ENCODE measurements at regions not wholly inside any gene's neighbourhood (a gene's known extent, or its start where the extent isn't known, plus 50 kb on each side); places are given as distances from the start of the nearest gene placed in this dataset.

DNA sequence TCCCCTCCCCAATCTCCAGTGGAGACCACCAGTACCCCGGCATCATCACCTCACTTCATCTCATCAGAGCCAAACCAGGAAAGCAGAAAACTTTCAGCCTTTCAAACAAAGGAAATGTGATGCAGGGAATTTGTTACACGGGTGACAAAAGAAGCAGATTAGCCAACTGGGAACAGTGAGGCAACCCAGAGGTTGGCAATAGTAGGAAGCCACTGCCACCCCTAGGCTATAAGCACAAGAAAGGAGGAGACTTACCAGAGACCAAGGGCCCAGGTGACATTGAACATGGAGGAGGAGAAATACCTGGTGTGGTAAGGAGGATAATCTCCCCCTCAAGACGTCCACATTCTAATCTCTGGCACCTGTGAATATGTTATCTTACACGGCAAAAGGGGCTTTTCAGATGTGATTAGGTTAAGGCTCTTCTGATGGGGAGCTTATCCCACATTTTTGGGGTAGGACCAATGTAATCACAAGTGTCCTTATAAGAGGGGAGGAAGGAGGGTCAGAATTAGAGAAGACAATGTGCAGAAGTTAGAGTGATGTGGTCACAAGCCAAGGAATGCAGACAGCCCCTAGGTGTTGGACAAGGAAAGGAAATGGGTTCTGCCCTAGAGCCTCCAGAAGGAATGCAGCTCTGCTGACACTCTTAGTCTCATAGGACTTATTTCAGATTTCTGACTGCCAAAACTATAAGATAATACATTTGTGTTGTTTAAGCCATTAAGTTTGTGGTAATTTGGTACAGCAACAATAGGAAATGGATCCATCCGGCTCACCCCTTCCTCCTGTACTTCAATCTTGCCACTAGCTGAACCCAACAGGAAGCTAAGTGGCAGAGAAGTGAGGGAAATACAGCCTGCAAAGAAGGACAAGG lies 83.6 kb upstream of the VAV3 start:
- Histone ChIP-seq H3K9ac (replicated peaks in 1 of 4; ENCODE audit: extremely low read depth in 1 of 4, low read depth in 3 of 4, low read length in 3 of 4) (no peak overlapping the region), H4K20me1 (replicated peaks in 1 of 2; ENCODE audit: control insufficient read depth in 1 of 2, insufficient read depth in 2 of 2, low read length in 2 of 2) (no peaks in the 10 kb centered on the region), H3K36me3 (ENCODE audit: control insufficient read depth in 2 of 4, insufficient read depth in 4 of 4, low read length in 3 of 4) (no peaks in the 10 kb centered on the region), H3K14ac (ENCODE audit: insufficient read length) (no peak overlapping the region), H3K56ac (replicated peaks; ENCODE audit: insufficient read length, low read depth, low read length) (no peak overlapping the region), H4K5ac (ENCODE audit: insufficient read length, low read depth, low read length) (no peak overlapping the region), H2BK15ac (ENCODE audit: low read length) (no peak overlapping the region; the same call in 1 of the 2 replicates), H3K18ac (ENCODE audit: extremely low read depth, low read length) (no peak overlapping the region), H3K9me3 (ENCODE audit: insufficient read depth in 2 of 2, low read depth in 1 of 2, low read length in 1 of 2) (0 out of 4 replicates have a peak, but pooled peaks cover 0 to 3% of the 10 kb centered on the region in 2 experiments), H3K4ac (replicated peaks; ENCODE audit: insufficient read length, low read depth, low read length) (no peak overlapping the region), H3K4me1 (replicated peaks in 1 of 4; ENCODE audit: control insufficient read depth in 3 of 4, insufficient read depth in 4 of 4, low read length in 3 of 4) (peaks cover 4 to 23% (median 20%) of the 10 kb centered on the region in 4 experiments), H2BK5ac (ENCODE audit: low read depth, low read length) (no peak overlapping the region), H4K91ac (replicated peaks; ENCODE audit: insufficient read length, low read length) (no peak overlapping the region), H2BK120ac (replicated peaks; ENCODE audit: low read depth, low read length) (no peak overlapping the region), H3K79me2 (ENCODE audit: control insufficient read depth in 1 of 2, insufficient read depth in 2 of 2, low read length in 2 of 2) (no peaks in the 10 kb centered on the region), H3K79me1 (ENCODE audit: low read depth, low read length) (no peaks in the 10 kb centered on the region), H2AK5ac (ENCODE audit: low read depth, low read length) (no peak overlapping the region), H2BK20ac (ENCODE audit: low read length) (no peak overlapping the region), H2AFZ (ENCODE audit: low read length) (no peak overlapping the region), H3K23ac (ENCODE audit: insufficient read length) (no peak overlapping the region), H3K27ac (ENCODE audit: low read depth, low read length) (no peak overlapping the region), H3K27me3 (replicated peaks in 1 of 4; ENCODE audit: control insufficient read depth in 3 of 4, extremely low read depth in 1 of 4, insufficient read depth in 3 of 4, low read length in 3 of 4) (no peaks in the 10 kb centered on the region), H3K4me2 (ENCODE audit: insufficient read depth in 1 of 2, low read depth in 2 of 2, low read length in 2 of 2) (no peak overlapping the region), H2BK12ac (ENCODE audit: low read depth, low read length) (no peak overlapping the region), H4K8ac (ENCODE audit: extremely low read depth, insufficient read depth, low read length) (no peak overlapping the region), H3K4me3 (ENCODE audit: extremely low read depth in 1 of 4, insufficient read depth in 2 of 4, low read depth in 3 of 4, low read length in 4 of 4) (no peak overlapping the region), H3K23me2 (ENCODE audit: low read depth, low read length) (no peaks in the 10 kb centered on the region; the same call in 1 of the 2 replicates)
- 77% methylated on average over 5 of the region's 5 CpGs; no CpG with 5 or more reads in 1 of the 2 experiments for WGBS, 2 experiments (ENCODE audit: extremely low coverage in 1 of 2, insufficient coverage in 1 of 2, insufficient read length in 1 of 2, insufficient replicate concordance in 2 of 2, low coverage in 1 of 2, low lambda C conversion rate in 2 of 2, missing lambda C conversion rate in 1 of 2)
- FAIRE-seq = no peak
- DNase-seq (ENCODE audit: low read depth in 1 of 2, low spot score in 2 of 2) = no peak
- POLR2A ChIA-PET (ENCODE audit: partially characterized antibody) = no interaction called here
- CTCF ChIA-PET (ENCODE audit: partially characterized antibody) = interaction anchor here (0.5 to 4.7 kb wide), 14 partner anchors 9 to 252 kb away, joined by 3 to 29 read pairs (median 4); no protein-coding TSS in a partner anchor
- no peak for TF ChIP-seq CREB1 (IDR thresholded peaks at IDR 0.05)
- no peak for TF ChIP-seq TAF1 (IDR thresholded peaks at IDR 0.05; ENCODE audit: low read depth, low read length)
- no peak for TF ChIP-seq GTF2F1 (IDR thresholded peaks at IDR 0.05; ENCODE audit: borderline replicate concordance, low read depth, low read length)
- TF ChIP-seq SP4 (IDR thresholded peaks at IDR 0.05; ENCODE audit: low read length) = no peak
- TF ChIP-seq KDM5A (IDR thresholded peaks at IDR 0.05; ENCODE audit: low read length) = no peak
- no peak for TF ChIP-seq POLR2AphosphoS5 (IDR thresholded peaks at IDR 0.05; ENCODE audit: low read depth, low read length)
- TF ChIP-seq, protein P1, sequence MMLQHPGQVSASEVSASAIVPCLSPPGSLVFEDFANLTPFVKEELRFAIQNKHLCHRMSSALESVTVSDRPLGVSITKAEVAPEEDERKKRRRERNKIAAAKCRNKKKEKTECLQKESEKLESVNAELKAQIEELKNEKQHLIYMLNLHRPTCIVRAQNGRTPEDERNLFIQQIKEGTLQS (IDR thresholded peaks at IDR 0.05; ENCODE audit: insufficient read depth, low read depth, low read length) = no peak
- no peak for TF ChIP-seq SIRT6 (IDR thresholded peaks at IDR 0.05; ENCODE audit: low read length)
- TF ChIP-seq, protein P2, sequence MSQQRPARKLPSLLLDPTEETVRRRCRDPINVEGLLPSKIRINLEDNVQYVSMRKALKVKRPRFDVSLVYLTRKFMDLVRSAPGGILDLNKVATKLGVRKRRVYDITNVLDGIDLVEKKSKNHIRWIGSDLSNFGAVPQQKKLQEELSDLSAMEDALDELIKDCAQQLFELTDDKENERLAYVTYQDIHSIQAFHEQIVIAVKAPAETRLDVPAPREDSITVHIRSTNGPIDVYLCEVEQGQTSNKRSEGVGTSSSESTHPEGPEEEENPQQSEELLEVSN (IDR thresholded peaks at IDR 0.05) = no peak
- no peak for TF ChIP-seq RAD21 (IDR thresholded peaks at IDR 0.05 in 1 of 2, conservative IDR thresholded peaks at IDR 0.05 in 1 of 2; ENCODE audit: low read depth in 2 of 2, low read length in 2 of 2)
- TF ChIP-seq CBX5 (IDR thresholded peaks at IDR 0.05; ENCODE audit: low read depth, low read length) = no peak
- TF ChIP-seq PHF8 (conservative IDR thresholded peaks at IDR 0.05; ENCODE audit: low read depth, low read length) = no peak
